Activated T-cell treated with anti-CD3 and anti-CD28 coated beads for 4 hours (primary cell): ENCODE measurements at regions not wholly inside any gene's neighbourhood (a gene's known extent, or its start where the extent isn't known, plus 50 kb on each side); places are given as distances from the start of the nearest gene placed in this dataset.

Experiments
- DNase-seq: peaks from one replicate; pipeline ENCODE4 v3.0.0-alpha.2; 2020

GRCh38 chr6:164911151-164911550 is 398.3 kb downstream of the C6orf118 start:
- no peak for DNase-seq

GRCh38 chr6:164906766-164907165 is 402.6 kb downstream of the C6orf118 start:
- no peak for DNase-seq

DNA sequence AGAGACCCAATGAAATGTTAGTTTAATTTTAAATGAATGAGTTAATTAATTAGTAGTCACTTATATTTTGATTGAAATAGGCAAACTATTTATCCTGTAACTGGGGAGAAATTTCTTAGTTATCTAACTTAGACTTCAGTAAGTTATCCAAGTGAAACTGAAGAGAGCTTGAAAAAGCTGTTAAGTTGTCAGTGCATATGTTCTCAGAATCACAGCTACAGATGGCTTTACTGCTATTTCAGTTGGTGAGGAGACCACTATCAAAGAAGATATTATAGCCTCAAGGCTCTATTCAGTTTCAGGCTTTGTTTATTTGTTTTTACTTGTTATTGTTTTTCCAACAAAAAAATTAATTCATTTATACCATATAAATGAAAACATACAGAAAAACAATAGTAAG is 404.1 kb downstream of the C6orf118 start:
- DNase-seq, result no peak

- no peak for DNase-seq
Observed at GRCh38 chr6:164898412-164898811, 411.0 kb downstream of the C6orf118 start.

- no peak for DNase-seq
Observed at GRCh38 chr6:164897523-164898235, 411.7 kb downstream of the C6orf118 start.

DNA sequence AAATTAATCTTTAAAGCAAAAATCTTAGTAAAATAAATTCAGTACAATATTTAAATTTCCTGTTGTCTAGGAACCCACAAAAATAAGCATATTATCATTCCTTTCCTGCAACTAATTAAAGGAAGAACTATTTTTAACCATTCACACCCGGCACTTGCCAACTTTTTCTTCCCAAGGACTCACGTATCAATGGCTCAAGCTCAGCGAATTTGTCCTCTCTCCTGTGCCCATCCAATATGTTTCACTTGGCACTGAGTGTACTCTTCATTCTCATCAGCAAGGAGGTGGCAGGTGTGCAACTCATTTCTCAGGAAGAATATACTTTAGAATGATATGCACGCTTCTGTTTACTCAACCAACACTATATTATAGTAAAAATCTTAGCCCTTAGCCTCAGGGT is 419.4 kb downstream of the C6orf118 start:
- no peak for DNase-seq

DNA sequence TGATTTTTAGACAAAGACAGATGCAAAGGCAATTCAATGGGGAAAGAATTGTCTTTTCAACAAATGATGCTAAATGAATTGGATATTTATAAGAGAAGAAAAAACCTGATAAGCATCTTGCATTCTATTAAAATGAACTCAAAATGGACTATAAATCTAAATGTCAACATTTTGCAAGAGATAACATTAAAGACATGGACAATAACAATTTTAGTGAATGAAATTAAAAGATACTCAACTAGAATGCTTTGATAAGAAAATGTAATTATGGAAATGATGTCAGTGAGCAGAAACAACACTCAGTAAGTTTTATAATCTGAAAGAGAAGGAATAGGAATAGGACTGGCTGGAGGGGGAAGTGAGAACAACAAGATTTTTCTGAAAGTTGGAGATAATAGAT is 421.7 kb downstream of the C6orf118 start:
- DNase-seq, result no peak

DNA sequence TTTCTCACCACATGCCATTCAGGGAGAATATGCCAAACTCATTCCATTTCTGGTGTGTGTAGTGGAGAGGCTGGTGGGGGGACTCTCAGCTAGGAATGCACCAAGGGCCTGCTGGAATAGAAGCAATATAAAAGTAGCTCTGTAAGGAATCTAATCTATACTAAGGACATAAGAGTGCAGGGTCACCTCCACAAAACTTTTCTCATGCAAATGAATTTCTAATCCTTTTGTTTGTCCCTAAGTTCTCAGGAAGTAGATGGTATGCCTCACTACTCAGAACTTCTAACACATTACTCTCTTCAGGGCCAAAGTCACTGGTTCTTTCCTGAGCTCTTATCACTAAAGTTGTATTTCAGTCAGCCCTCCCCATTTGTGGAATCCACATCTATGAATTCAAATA is 427.2 kb downstream of the C6orf118 start:
- no peak for DNase-seq

DNA sequence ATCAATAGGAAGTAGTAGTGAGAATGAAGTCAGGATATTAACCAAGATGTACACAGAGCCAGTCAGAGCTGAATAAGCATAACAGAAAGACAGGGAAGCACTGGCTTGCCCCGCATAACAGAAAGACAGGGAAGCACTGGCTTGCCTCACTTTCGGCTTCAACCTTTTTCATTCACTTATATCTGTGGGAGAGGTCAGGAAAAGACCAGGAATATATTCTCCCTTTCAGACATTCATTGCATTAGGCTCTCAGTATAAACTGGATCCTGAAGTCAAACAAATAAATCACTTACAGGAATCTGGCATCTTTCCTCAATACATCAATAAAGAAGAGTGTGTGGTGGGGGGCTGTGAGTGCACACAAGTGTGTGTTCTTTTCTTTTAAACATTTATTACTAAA is 437.6 kb downstream of the C6orf118 start:
- no peak for DNase-seq

DNA sequence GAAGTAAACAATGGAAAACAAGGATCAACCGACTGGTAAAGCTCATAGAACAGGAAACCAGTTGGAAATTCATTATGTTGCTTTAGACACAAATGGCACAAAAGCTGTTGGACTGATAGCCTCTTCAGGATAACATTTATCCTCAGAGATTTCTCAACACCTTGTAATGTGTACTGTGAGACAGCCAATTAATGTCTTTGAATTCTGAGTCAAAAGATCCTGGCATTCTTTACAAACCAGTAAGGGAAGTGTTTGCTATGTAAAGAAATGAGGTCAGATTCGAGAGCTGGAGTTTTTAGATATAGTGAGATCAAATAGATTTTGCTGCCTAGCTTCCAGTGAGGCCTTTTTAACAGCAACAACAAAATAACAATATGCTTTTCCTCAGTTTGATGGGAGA is 439.2 kb downstream of the C6orf118 start:
- DNase-seq, result no peak

DNA sequence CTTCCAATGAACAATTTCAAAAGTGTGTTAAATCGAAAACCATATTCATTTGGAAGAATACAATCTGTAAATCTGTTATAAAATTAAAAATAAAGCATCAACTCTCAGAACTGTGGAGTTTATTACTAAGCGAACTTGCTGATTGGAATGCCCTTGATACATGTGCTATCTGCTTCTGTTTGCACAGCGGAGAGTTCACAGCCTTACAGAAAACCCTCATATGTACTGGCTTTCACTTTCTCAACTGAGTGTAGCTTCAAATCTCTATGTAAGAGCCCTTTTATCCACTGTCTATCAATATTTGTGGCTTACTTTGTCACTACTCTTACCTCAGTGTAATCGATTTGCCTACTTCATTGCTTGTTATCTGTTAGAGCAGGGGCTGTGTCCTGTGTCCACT is 447.4 kb downstream of the C6orf118 start:
- DNase-seq, result no peak

DNA sequence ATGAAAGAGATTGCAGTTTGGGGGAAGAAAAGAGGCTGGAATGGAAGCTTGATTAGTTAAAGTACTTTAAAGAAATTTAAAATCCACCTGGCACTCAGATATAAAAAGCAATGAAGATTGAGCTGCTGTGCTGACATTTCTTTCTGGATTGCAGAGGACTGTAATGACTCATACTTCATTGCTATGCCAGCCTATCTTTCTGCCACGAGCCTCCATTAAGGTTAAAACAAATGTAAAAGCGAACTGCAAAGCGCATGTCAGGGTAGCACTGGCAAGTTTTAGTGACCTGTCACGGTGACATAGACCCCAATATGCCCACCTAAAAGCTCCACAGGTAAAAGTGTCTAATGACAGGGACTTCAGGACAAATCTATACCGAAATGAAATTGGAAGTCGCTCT is 449.6 kb downstream of the C6orf118 start:
- no peak for DNase-seq

DNA sequence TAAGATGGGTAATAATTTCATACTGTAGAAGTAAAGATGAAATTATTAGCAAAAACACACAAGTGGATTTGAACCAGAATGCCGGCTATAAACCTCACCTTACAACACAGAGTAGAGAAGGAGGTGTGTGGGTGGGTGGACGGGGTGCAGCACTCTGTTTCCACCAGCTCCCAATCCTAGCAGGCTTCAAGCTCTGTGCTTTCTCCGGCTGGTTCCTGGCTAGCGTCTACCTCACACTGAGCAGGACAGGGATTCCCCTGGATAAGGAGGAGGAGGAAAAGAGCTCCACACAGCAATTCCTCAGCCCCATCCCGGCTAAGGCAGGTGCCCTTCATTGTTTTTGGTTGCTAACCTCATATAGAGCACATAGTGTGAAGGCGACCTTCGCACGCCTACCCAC is 453.3 kb downstream of the C6orf118 start:
- no peak for DNase-seq

DNA sequence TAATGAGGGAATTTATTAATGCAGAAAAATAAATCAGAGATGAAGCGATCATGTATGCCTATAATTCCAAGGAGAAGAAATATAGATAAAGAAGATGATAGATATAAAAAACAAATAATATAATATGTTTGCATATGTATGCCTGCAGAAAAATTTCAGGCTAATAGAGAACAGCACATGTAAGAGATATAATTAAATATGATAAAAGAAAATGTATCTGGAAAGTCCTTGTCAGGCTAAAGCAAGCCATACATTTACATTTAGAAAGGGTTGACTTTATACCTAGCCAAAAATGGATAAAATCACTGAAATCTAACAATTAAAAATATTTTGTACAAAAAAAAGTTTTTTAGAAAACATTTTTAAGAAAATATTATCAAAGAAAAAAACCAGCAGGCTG is 454.1 kb downstream of the C6orf118 start:
- DNase-seq, result no peak

DNA sequence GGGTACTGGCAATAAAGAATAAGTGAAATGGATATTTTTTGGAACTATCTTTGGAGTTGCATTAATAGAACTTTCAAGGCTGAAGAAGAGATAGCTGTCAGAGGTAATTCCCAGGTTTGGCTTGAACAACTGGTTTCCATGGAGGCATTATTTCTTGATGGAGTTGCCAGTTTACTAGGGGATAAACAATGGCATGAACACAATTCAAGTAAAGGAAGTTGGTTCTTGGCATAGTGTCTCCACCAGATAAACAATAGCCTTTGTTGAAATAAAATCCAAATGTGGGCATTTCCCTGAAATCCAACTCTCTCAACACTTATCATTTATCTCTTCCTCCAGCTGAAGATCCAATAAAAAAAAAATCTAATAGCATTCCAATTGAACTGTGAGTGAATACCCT is 454.9 kb downstream of the C6orf118 start:
- DNase-seq, result no peak

GRCh38 chr6:164845773-164846172 is 463.6 kb downstream of the C6orf118 start:
- DNase-seq, result no peak

DNA sequence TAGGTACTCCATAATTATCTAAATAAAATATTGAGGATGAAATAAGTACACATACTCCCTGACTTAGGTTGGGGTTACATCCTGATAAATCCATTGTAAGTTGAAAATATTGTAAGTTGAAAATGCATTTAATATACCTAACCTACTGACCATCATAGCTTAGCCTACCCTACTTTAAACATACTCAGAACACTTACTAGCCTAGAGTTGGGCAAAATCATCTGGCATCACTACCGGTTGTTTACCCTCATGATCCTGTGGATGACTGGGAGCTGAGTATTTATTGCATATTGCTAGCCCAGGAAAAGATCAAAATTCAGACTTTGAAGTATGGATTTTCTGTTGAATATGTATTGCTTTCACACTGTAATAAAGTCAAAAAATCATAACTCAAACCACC is 467.3 kb downstream of the C6orf118 start:
- no peak for DNase-seq

- no peak for DNase-seq
Observed at GRCh38 chr6:164838068-164838615, 471.3 kb downstream of the C6orf118 start.

GRCh38 chr6:164836486-164836885 is 472.9 kb downstream of the C6orf118 start:
- DNase-seq, result no peak

- DNase-seq, result no peak
Observed at GRCh38 chr6:164832410-164832809, 477.0 kb downstream of the C6orf118 start.

DNA sequence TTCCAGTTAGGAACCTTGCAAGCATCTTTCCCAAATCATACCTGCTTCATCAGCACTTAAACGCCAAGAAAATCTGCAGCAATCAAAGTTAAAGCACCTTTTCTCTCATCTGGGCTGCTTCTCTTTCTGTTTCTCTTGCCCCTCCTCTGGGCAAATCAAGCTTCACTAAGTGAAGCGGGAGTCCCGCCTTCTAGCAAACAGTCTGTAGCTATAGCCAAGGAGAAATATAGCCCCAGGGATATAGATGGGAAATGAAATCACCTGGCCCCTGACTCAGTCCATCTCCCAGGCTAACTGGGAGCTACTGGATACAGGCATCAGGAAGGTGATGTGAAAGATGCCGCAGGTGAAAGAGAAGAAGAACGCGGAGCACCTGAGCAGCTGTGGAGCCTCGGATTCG is 481.9 kb downstream of the C6orf118 start:
- no peak for DNase-seq

GRCh38 chr6:164826831-164827468 is 482.5 kb downstream of the C6orf118 start:
- DNase-seq, result no peak

DNA sequence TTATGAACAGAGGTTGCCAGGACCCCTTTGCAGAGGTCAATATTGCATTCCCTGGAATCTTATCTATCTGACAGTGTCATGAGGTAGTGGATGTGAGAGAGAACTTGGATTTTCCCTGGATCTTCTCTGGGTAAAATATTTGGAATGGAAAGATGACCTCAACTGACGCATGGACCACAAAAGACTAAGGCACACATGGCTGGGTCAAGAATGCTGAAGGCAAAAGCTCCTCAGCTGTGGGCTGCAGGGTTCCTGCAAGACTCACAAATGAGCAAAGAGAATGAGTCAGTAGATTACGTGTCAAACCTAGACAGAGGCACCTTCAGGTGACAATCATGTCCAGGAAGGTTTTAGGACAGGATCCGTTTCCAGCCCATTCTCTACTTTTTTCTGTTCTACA is 484.0 kb downstream of the C6orf118 start:
- DNase-seq, result no peak

GRCh38 chr6:164817662-164818061 is 491.7 kb downstream of the C6orf118 start:
- DNase-seq, result no peak

DNA sequence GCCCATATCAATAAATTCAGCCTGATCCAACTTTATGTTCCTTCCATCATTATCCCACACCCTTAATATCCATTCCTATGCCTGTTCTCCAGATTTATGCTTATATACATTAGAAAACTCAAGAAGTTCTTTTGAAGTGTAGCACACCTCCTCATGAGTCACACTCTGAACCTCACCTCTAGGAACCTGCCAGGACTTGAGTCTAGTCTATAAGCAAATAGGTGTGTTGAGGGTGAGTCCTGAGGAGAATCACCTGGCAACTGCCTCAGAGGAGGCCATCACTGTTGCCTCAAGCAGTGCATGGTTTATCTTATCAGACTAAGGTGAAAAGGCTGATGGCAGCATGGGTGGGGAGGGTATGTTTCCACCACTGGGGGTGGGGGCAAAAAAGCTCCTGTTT is 496.7 kb downstream of the C6orf118 start:
- DNase-seq, result no peak
